Heart left ventricle (tissue), 13 donors: ENCODE measurements at regions not wholly inside any gene's neighbourhood (a gene's known extent, or its start where the extent isn't known, plus 50 kb on each side); places are given as distances from the start of the nearest gene placed in this dataset.

ENCODE experiments used
- POLR2A ChIP-seq, 2 donors: fragments of 450-650 bp; IDR thresholded peaks; one replicate each; pipeline ENCODE4 v1.6.1; 2017; ENCODE audit warnings: antibody characterized with exemption in 2 of 2, mild to moderate bottlenecking in 2 of 2, moderate library complexity in 2 of 2
- TF ChIP-seq, protein P1 (sequence below), 12 donors: fragments of 200-600 bp; sonication (generic) in 4 of 12; IDR thresholded peaks; one replicate each; pipeline versions ENCODE4 v1.5.0 to v1.8.0; 2018 to 2022; ENCODE audit warnings: antibody characterized with exemption in 12 of 12, mild to moderate bottlenecking in 5 of 12
- donor health status: ischemic (EF 13 %, LVEDD 7.1; RV severe dilation, severe dysfunction).
- donor health status: DM: no; HTN: yes; CAD: no.
- donor health status: DM: no; HTN: no; CAD: no.
- donor health status: ischemic (EF 25% LVEDD 6.9; RV normal size, moderate dysfunction).
- donor health status: ischemic (EF 25% LVEDD 5.7; RV mildly dilated, moderate dysfunction).
- donor health status: ischemic (EF 35%, LVEDD 5.7; RV mildly dilated, moderate dysfunction).
- donor health status: nonischemic (EF 11% LVEDD 7.7; RV severe dilation, severe dysfunction).
- donor health status: DM: yes; HTN: yes; CAD: no.
- donor health status: PGD.
- donor health status: ischemic (EF 29% LVEDD 5.4; RV normal size, mild dysfunction).
- donor health status: nonischemic (EF 23%, LVEDD 6.1; RV moderate dilation, normal function).

GRCh38 chr1:90836345-90836679, 119.2 kb upstream of the BARHL2 start:
- TF ChIP-seq, protein P1, sequence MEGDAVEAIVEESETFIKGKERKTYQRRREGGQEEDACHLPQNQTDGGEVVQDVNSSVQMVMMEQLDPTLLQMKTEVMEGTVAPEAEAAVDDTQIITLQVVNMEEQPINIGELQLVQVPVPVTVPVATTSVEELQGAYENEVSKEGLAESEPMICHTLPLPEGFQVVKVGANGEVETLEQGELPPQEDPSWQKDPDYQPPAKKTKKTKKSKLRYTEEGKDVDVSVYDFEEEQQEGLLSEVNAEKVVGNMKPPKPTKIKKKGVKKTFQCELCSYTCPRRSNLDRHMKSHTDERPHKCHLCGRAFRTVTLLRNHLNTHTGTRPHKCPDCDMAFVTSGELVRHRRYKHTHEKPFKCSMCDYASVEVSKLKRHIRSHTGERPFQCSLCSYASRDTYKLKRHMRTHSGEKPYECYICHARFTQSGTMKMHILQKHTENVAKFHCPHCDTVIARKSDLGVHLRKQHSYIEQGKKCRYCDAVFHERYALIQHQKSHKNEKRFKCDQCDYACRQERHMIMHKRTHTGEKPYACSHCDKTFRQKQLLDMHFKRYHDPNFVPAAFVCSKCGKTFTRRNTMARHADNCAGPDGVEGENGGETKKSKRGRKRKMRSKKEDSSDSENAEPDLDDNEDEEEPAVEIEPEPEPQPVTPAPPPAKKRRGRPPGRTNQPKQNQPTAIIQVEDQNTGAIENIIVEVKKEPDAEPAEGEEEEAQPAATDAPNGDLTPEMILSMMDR (IDR thresholded peaks at IDR 0.05), result no peak
- no peak for TF ChIP-seq POLR2A (IDR thresholded peaks at IDR 0.05)
